H1 (cell line): ENCODE measurements at regions not wholly inside any gene's neighbourhood (a gene's known extent, or its start where the extent isn't known, plus 50 kb on each side); places are given as distances from the start of the nearest gene placed in this dataset.

Experiments used
- HDAC2 ChIP-seq, 2 experiments: fragments of 300-600 bp in 1 of 2; sonication (generic) in 1 of 2; IDR thresholded peaks; 2 replicates each; pipeline ENCODE4 v1.6.1; 2011 to 2012; ENCODE audit warnings: low read depth in 2 of 2, low read length in 2 of 2, mild to moderate bottlenecking in 2 of 2, moderate library complexity in 2 of 2, borderline replicate concordance in 1 of 2, inconsistent platforms in 1 of 2
- SIN3A ChIP-seq, 2 experiments: IDR thresholded peaks in 1 of 2; conservative IDR thresholded peaks in 1 of 2; 2 replicates each; pipeline ENCODE4 v1.6.1; 2011 to 2012; ENCODE audit warnings: low read length in 2 of 2, improper control_type of control experiment in 1 of 2, low read depth in 1 of 2, mild to moderate bottlenecking in 1 of 2
- SP4 ChIP-seq: IDR thresholded peaks from 2 replicates; pipeline ENCODE4 v1.6.1; 2012; ENCODE audit warnings: low read length, inconsistent platforms
- TAF1 ChIP-seq: IDR thresholded peaks from 2 replicates; pipeline ENCODE4 v1.6.1; 2011; ENCODE audit warnings: mild to moderate bottlenecking, low read depth, low read length
- USF2 ChIP-seq: IDR thresholded peaks from 2 replicates; pipeline ENCODE4 v1.6.1; 2011; ENCODE audit warnings: low read length, improper control_type of control experiment

GRCh38 chr4:136495851-136496250 is 1036.4 kb downstream of the PCDH18 start (continued):
- TF ChIP-seq SIN3A (conservative IDR thresholded peaks at IDR 0.05 in 1 of 2, IDR thresholded peaks at IDR 0.05 in 1 of 2; ENCODE audit: low read depth in 1 of 2, low read length in 2 of 2) (no peak), SP4 (no peak), USF2 (no peak), HDAC2 (IDR thresholded peaks at IDR 0.05; ENCODE audit: borderline replicate concordance in 1 of 2, low read depth in 2 of 2, low read length in 2 of 2) (no peak), TAF1 (no peak)
